ENCODE measurements at regions not wholly inside any gene's neighbourhood (a gene's known extent, or its start where the extent isn't known, plus 50 kb on each side); places are given as distances from the start of the nearest gene placed in this dataset.
"Not testable (repeated sequence)": the region's sequence is repeated elsewhere in the genome, so short reads cannot be mapped to it uniquely, and the experiment has no call there.

- no peak for DNase-seq
Measured at GRCh38 chr10:22071332-22071731, 67.8 kb upstream of the DNAJC1 start.

- DNase-seq, result no peak
Measured at GRCh38 chr10:22067091-22067490, 63.6 kb upstream of the DNAJC1 start.

- not testable (repeated sequence) for DNase-seq
Measured at GRCh38 chr10:22060984-22061383, 57.5 kb upstream of the DNAJC1 start.

DNA sequence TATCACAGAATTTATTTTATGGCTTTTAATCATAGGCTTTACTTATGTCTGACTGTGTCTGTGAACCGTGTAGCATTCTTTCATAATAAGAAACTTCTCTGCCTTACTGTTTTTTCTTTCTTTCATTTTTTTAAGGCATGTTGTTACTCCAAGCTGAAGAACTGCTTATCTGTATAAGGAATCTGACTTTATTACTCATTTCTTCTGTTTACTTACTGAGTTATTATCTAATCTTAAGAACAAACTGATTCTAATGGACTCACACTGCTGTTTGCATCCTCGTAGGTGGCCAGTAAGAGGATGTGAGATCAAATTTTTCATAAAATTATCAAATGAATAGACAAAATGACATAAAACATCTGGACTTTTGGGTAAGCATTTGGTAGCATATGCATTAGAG is 54.7 kb upstream of the DNAJC1 start:
- DNase-seq, result no peak

GRCh38 chr10:22054961-22055360 is 51.4 kb upstream of the DNAJC1 start:
- DNase-seq, result no peak

Measured in SHP77 treated with DMSO at 0.1 percent for 48 hours (cell line).